ENCODE measurements at regions not wholly inside any gene's neighbourhood (a gene's known extent, or its start where the extent isn't known, plus 50 kb on each side); places are given as distances from the start of the nearest gene placed in this dataset.

GRCh38 chr14:101383737-101384338 is 177.5 kb upstream of the DIO3 start:
- no peak for TF ChIP-seq CTCF (IDR thresholded peaks at IDR 0.05; ENCODE audit: low read depth, low read length)
- no peak overlapping the region for H3K4me3 ChIP-seq (ENCODE audit: low read depth, low read length)

GRCh38 chr14:101394374-101394773 is 166.9 kb upstream of the DIO3 start:
- no peak overlapping the region for H3K4me3 ChIP-seq (ENCODE audit: low read depth, low read length)
- no peak for TF ChIP-seq CTCF (IDR thresholded peaks at IDR 0.05; ENCODE audit: low read depth, low read length)

- H3K4me3 ChIP-seq (ENCODE audit: low read depth, low read length): no peak overlapping the region
- no peak for TF ChIP-seq CTCF (IDR thresholded peaks at IDR 0.05; ENCODE audit: low read depth, low read length)
These were observed 165.5 kb upstream of the DIO3 start for GRCh38 chr14:101395779-101396178.

GRCh38 chr14:101397206-101397605 is 164.1 kb upstream of the DIO3 start:
- no peak for TF ChIP-seq CTCF (IDR thresholded peaks at IDR 0.05; ENCODE audit: low read depth, low read length)

GRCh38 chr14:101398011-101398410 is 163.3 kb upstream of the DIO3 start:
- H3K4me3 ChIP-seq (ENCODE audit: low read depth, low read length): no peak overlapping the region
- TF ChIP-seq CTCF (IDR thresholded peaks at IDR 0.05; ENCODE audit: low read depth, low read length): no peak

More at GRCh38 chr14:101397206-101397605, 164.1 kb upstream of the DIO3 start:
- no peak overlapping the region for H3K4me3 ChIP-seq (ENCODE audit: low read depth, low read length)

GRCh38 chr14:101399737-101400517 is 161.4 kb upstream of the DIO3 start:
- TF ChIP-seq CTCF (IDR thresholded peaks at IDR 0.05; ENCODE audit: low read depth, low read length): no peak
- no peak overlapping the region for H3K4me3 ChIP-seq (ENCODE audit: low read depth, low read length)

- TF ChIP-seq CTCF (IDR thresholded peaks at IDR 0.05; ENCODE audit: low read depth, low read length): no peak
These were observed 160.5 kb upstream of the DIO3 start for GRCh38 chr14:101400830-101401229.

More at GRCh38 chr14:101400830-101401229, 160.5 kb upstream of the DIO3 start:
- H3K4me3 ChIP-seq (ENCODE audit: low read depth, low read length): no peak overlapping the region
